Astrocyte (in vitro differentiated cells and primary cell): ENCODE measurements at regions not wholly inside any gene's neighbourhood (a gene's known extent, or its start where the extent isn't known, plus 50 kb on each side); places are given as distances from the start of the nearest gene placed in this dataset.

Experiments used
- CTCF ChIP-seq: IDR thresholded peaks from 2 replicates; pipeline ENCODE4 v1.5.1; 2011; ENCODE audit warnings: low read depth, mild to moderate bottlenecking, inconsistent platforms, low read length, moderate library complexity; ENCODE audit not compliant: insufficient read depth
- EZH2 ChIP-seq: IDR thresholded peaks from 2 replicates; pipeline ENCODE4 v1.6.1; 2012; ENCODE audit warnings: mild to moderate bottlenecking, low read length, inconsistent platforms; ENCODE audit not compliant: insufficient read depth

GRCh38 chr20:55316753-55317152 is 688.6 kb downstream of the CBLN4 start:
- TF ChIP-seq CTCF = no peak
- no peak for TF ChIP-seq EZH2
